ENCODE measurements at regions not wholly inside any gene's neighbourhood (a gene's known extent, or its start where the extent isn't known, plus 50 kb on each side); places are given as distances from the start of the nearest gene placed in this dataset.

DNA sequence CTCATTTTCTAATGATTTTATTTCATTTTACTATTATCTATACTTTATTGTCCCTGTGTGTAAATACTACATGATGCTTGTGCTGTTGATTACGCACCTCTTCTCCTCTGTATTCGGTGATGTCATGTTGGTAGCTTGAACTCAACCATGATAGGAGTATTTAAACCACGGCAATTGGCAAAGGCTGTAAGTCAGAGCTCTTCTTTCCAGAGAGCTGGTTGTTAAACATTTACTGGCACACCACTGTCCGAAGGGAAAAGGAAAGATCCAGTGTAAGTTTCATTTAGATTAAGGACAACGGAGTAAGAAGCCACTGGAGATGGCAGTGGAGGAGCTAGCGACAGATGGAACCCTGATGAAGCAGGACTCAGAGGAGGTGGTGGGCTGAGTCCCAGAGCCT, 93.4 kb upstream of the KCNE2 start:
- no peak overlapping the region for H3K27ac ChIP-seq
- H3K9me3 ChIP-seq: no peaks in the 10 kb centered on the region
- TF ChIP-seq, protein P1, sequence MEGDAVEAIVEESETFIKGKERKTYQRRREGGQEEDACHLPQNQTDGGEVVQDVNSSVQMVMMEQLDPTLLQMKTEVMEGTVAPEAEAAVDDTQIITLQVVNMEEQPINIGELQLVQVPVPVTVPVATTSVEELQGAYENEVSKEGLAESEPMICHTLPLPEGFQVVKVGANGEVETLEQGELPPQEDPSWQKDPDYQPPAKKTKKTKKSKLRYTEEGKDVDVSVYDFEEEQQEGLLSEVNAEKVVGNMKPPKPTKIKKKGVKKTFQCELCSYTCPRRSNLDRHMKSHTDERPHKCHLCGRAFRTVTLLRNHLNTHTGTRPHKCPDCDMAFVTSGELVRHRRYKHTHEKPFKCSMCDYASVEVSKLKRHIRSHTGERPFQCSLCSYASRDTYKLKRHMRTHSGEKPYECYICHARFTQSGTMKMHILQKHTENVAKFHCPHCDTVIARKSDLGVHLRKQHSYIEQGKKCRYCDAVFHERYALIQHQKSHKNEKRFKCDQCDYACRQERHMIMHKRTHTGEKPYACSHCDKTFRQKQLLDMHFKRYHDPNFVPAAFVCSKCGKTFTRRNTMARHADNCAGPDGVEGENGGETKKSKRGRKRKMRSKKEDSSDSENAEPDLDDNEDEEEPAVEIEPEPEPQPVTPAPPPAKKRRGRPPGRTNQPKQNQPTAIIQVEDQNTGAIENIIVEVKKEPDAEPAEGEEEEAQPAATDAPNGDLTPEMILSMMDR (IDR thresholded peaks at IDR 0.05): no peak
- DNase-seq (ENCODE audit: low spot score): no peak
- H3K27me3 ChIP-seq: no peaks in the 10 kb centered on the region
- no peak overlapping the region for H3K4me3 ChIP-seq
- H3K36me3 ChIP-seq: no peaks in the 10 kb centered on the region
- no peaks in the 10 kb centered on the region for H3K4me1 ChIP-seq

DNA sequence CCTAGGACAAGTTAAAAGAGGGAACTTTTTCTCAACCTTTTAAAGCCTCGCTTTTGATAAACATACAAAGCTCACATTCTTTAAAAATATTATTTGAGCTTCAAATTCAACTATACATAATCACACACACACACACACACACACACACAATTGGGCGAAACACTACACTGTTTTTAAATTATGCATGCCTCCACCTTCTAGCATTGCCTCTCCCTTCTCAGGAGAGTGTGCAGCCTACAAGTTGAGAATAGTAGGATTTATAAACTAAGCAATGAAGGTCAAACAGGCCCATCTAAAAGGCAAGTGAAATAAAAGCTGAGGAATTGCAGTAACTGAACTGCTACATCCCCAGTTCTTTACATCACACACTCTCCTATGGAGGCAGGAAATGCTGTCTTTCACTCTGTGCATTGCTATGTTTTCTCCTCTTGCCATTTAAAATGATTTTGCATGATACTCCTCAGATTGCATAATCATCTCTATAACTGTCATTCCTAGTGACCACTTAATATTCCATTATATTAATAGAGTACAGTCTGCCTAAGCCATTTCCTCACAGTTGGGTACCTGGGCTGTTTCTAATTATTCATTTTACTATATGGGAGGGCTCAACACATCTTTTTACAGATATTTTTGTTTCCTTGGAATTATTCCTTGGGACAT, 92.5 kb upstream of the KCNE2 start:
- no peaks in the 10 kb centered on the region for H3K27me3 ChIP-seq
- H3K4me3 ChIP-seq: no peak overlapping the region
- TF ChIP-seq, protein P1 (IDR thresholded peaks at IDR 0.05): no peak
- H3K27ac ChIP-seq: no peak overlapping the region
- no peak for DNase-seq (ENCODE audit: low spot score)
- no peaks in the 10 kb centered on the region for H3K9me3 ChIP-seq
- H3K4me1 ChIP-seq: no peaks in the 10 kb centered on the region
- no peaks in the 10 kb centered on the region for H3K36me3 ChIP-seq

DNA sequence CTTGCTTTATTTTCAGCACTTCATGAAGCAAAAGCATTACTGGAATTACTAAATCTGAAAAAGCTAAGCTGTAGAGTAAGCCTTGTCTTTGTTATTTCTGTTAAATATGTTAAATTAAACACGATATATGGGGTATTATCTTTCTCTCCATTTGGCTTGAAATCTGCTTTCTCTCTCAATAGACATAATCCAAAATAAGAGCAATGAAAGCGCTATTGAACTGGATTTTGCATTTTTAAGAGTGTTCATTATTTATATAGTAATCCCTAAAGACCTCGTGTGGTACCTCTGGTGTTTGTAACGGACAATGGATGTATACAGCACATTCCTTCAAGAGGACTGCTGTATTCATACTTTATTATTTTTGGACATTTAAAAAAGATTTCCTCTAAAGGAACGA, 91.5 kb upstream of the KCNE2 start:
- Histone ChIP-seq H3K4me3 (no peak overlapping the region), H3K27me3 (no peaks in the 10 kb centered on the region), H3K27ac (no peak overlapping the region), H3K36me3 (no peaks in the 10 kb centered on the region), H3K4me1 (no peaks in the 10 kb centered on the region), H3K9me3 (no peaks in the 10 kb centered on the region)
- TF ChIP-seq, protein P1 (IDR thresholded peaks at IDR 0.05): no peak
- no peak for DNase-seq (ENCODE audit: low spot score)

DNA sequence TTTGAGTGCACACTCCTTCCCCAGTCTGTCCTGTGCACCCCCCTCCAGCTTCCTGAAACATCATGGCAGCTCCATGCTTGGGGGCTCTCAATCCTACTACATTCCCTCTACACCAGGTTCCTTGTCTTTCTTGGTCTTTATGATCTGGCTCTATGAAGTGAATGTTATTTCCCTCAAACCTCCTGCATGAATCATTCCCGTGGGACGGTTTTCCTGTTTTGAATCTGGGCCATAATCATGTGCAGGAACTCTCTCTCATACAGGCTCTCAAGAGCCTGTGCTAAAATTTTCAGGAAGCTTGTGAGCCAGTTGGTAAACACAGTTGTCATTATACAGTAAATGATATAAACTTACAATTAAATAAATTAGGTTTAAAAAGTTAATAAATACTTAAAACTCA, 89.8 kb upstream of the KCNE2 start:
- Histone ChIP-seq H3K27me3 (no peaks in the 10 kb centered on the region), H3K36me3 (no peaks in the 10 kb centered on the region), H3K9me3 (no peaks in the 10 kb centered on the region), H3K4me3 (no peak overlapping the region), H3K27ac (no peak overlapping the region), H3K4me1 (no peaks in the 10 kb centered on the region)
- no peak for DNase-seq (ENCODE audit: low spot score)
- TF ChIP-seq, protein P1 (IDR thresholded peaks at IDR 0.05): no peak

DNA sequence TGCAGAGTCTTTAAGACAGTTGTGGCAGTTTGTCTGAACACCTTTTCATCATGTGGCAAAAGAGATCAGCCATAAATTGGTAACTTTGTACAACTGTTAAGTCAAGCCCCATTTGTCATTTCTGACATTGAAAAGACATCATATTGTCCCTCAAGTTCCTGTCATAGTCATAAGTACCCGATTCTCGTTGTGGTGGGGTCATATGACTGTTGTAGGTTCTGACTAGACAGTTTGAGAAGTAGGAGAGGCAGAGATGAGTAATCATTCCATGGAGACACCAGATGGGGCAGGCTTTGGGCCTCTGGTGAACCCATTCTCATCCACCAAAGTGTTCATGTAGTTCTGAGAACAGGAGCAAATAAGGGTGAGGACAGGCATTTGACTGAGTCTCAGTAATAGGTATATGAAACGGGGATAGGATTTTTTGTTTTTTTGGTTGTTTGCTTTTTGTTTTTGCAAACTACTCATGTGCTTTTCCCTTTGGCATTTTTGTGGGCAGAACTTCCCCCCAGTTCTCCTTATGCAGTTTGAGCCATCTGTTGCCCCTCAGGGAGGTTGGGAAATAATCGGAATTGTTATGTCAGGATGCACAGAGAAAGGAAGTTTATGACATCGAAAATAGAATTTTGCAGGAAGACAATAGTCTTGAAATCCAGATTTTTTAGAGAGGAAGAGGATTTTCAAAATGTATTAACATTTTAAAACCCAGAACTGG, 86.9 kb upstream of the KCNE2 start:
- no peaks in the 10 kb centered on the region for H3K9me3 ChIP-seq
- TF ChIP-seq, protein P1 (IDR thresholded peaks at IDR 0.05): no peak
- H3K27me3 ChIP-seq: no peaks in the 10 kb centered on the region
- peaks cover 0 to 4% of the 10 kb centered on the region in 2 donors for H3K4me1 ChIP-seq
- no peaks in the 10 kb centered on the region for H3K36me3 ChIP-seq
- H3K27ac ChIP-seq: no peak overlapping the region
- H3K4me3 ChIP-seq: no peak overlapping the region
- DNase-seq (ENCODE audit: low spot score): no peak
